ENCODE measurements at regions not wholly inside any gene's neighbourhood (a gene's known extent, or its start where the extent isn't known, plus 50 kb on each side); places are given as distances from the start of the nearest gene placed in this dataset.
"Not testable (repeated sequence)": the region's sequence is repeated elsewhere in the genome, so short reads cannot be mapped to it uniquely, and the experiment has no call there.

- DNase-seq (ENCODE audit: low read depth) = no peak
Observed at GRCh38 chr7:29619111-29619510, 55.5 kb downstream of the PRR15 start.

GRCh38 chr7:29619848-29620555, 56.4 kb downstream of the PRR15 start:
- DNase-seq (ENCODE audit: low read depth) = no peak

GRCh38 chr7:29620556-29620930, 56.9 kb downstream of the PRR15 start:
- DNase-seq (ENCODE audit: low read depth) = no peak

- DNase-seq (ENCODE audit: low read depth) = peak; percentile 96
Observed at GRCh38 chr7:29622335-29623265, 59.0 kb downstream of the PRR15 start.

GRCh38 chr7:29623973-29624372, 60.3 kb downstream of the PRR15 start:
- DNase-seq (ENCODE audit: low read depth) = peak; percentile 64

GRCh38 chr7:29626730-29627129, 63.1 kb downstream of the PRR15 start:
- DNase-seq (ENCODE audit: low read depth) = no peak

- DNase-seq (ENCODE audit: low read depth) = no peak
Observed at GRCh38 chr7:29627631-29628030, 64.0 kb downstream of the PRR15 start.

- no peak for DNase-seq (ENCODE audit: low read depth)
Observed at GRCh38 chr7:29629507-29629906, 65.9 kb downstream of the PRR15 start.

GRCh38 chr7:29635067-29636008, 71.7 kb downstream of the PRR15 start:
- DNase-seq (ENCODE audit: low read depth) = peak; percentile 52

GRCh38 chr7:29636009-29636351, 72.3 kb downstream of the PRR15 start:
- no peak for DNase-seq (ENCODE audit: low read depth)

- DNase-seq (ENCODE audit: low read depth) = no peak
Observed at GRCh38 chr7:29637374-29637773, 73.7 kb downstream of the PRR15 start.

- peak; percentile 29 for DNase-seq (ENCODE audit: low read depth)
Observed at GRCh38 chr7:29638841-29639240, 75.2 kb downstream of the PRR15 start.

GRCh38 chr7:29639386-29639785, 75.8 kb downstream of the PRR15 start:
- no peak for DNase-seq (ENCODE audit: low read depth)

GRCh38 chr7:29639886-29640595, 76.4 kb downstream of the PRR15 start:
- no peak for DNase-seq (ENCODE audit: low read depth)

GRCh38 chr7:29641651-29642050, 78.0 kb downstream of the PRR15 start:
- peak; percentile 57 for DNase-seq (ENCODE audit: low read depth)

- no peak for DNase-seq (ENCODE audit: low read depth)
Observed at GRCh38 chr7:29642494-29643155, 79.0 kb downstream of the PRR15 start.

- DNase-seq (ENCODE audit: low read depth) = not testable (repeated sequence)
Observed at GRCh38 chr7:29646116-29646515, 82.5 kb downstream of the PRR15 start.

GRCh38 chr7:29647020-29647654, 83.5 kb downstream of the PRR15 start:
- peak; percentile 31 for DNase-seq (ENCODE audit: low read depth)

GRCh38 chr7:29647691-29648210, 84.1 kb downstream of the PRR15 start:
- not testable (repeated sequence) for DNase-seq (ENCODE audit: low read depth)

Data from Daoy (cell line).